DOHH2 (cell line): ENCODE measurements at regions not wholly inside any gene's neighbourhood (a gene's known extent, or its start where the extent isn't known, plus 50 kb on each side); places are given as distances from the start of the nearest gene placed in this dataset.

Experiments
- EZH2phosphoT487 ChIP-seq: fragments of 200-600 bp; sonication (generic); IDR thresholded peaks from 2 replicates; pipeline ENCODE4 v1.6.1; 2017; ENCODE audit warnings: borderline replicate concordance, mild to moderate bottlenecking, antibody characterized with exemption, low read length, moderate library complexity, mixed read lengths
- TF ChIP-seq, protein P1 (sequence below): fragments of 200-600 bp; sonication (generic); IDR thresholded peaks from one replicate; pipeline ENCODE4 v1.5.1; 2014; ENCODE audit warnings: antibody characterized with exemption, mild to moderate bottlenecking, low read depth, low read length; ENCODE audit not compliant: poor library complexity, severe bottlenecking

DNA sequence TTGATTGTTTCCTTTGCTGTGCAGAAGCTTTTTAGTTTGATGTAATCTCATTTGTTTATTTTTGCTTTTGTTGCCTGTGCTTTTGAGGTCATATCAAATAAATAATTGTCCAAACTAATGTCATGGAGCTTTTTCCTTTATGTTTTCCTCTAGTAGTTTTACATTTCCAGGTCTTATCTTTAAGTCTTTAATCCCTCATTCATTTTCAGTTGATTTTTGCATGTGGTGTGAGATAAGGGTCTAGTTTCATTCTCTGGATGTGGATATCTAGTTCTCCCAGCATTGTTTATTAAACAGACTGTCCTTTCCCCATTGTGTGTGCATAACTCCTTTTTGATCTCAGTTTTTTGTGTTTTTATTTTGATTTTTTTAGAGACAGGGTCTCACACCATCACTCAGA, 179.1 kb upstream of the STK26 start:
- TF ChIP-seq, protein P1, sequence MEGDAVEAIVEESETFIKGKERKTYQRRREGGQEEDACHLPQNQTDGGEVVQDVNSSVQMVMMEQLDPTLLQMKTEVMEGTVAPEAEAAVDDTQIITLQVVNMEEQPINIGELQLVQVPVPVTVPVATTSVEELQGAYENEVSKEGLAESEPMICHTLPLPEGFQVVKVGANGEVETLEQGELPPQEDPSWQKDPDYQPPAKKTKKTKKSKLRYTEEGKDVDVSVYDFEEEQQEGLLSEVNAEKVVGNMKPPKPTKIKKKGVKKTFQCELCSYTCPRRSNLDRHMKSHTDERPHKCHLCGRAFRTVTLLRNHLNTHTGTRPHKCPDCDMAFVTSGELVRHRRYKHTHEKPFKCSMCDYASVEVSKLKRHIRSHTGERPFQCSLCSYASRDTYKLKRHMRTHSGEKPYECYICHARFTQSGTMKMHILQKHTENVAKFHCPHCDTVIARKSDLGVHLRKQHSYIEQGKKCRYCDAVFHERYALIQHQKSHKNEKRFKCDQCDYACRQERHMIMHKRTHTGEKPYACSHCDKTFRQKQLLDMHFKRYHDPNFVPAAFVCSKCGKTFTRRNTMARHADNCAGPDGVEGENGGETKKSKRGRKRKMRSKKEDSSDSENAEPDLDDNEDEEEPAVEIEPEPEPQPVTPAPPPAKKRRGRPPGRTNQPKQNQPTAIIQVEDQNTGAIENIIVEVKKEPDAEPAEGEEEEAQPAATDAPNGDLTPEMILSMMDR, result no peak
- TF ChIP-seq EZH2phosphoT487, result no peak
